WTC11 (cell line): ENCODE measurements at regions not wholly inside any gene's neighbourhood (a gene's known extent, or its start where the extent isn't known, plus 50 kb on each side); places are given as distances from the start of the nearest gene placed in this dataset.

Source experiments
- CTCF ChIP-seq: fragments of 200-600 bp; IDR thresholded peaks from 2 replicates; pipeline ENCODE4 v1.8.0; 2022; ENCODE audit warnings: antibody characterized with exemption
- GABPB1 ChIP-seq: sonication (generic); formaldehyde crosslinking; IDR thresholded peaks from 2 replicates; pipeline ENCODE4 v1.8.1; 2023; ENCODE audit warnings: mild to moderate bottlenecking, missing genetic modification reagents
- NR3C1 ChIP-seq: sonication (generic); formaldehyde crosslinking; conservative IDR thresholded peaks from 2 replicates; pipeline ENCODE4 v1.8.1; 2023; ENCODE audit warnings: low read depth, mild to moderate bottlenecking, missing genetic modification reagents

GRCh38 chr1:195723796-195724194, 884.4 kb downstream of the KCNT2 start:
- no peak for TF ChIP-seq NR3C1 (CRISPR knock-in tag)
- TF ChIP-seq GABPB1, result no peak
- TF ChIP-seq CTCF, result no peak
